Middle frontal gyrus (tissue), 1 donor: ENCODE measurements at regions not wholly inside any gene's neighbourhood (a gene's known extent, or its start where the extent isn't known, plus 50 kb on each side); places are given as distances from the start of the nearest gene placed in this dataset.
"Not testable (repeated sequence)": the region's sequence is repeated elsewhere in the genome, so short reads cannot be mapped to it uniquely, and the experiment has no call there.

Experiments
- DNase-seq: peaks from one replicate; pipeline ENCODE4 v3.0.0-alpha.2; 2015; ENCODE audit warnings: low spot score; ENCODE audit errors: extremely low spot score

DNA sequence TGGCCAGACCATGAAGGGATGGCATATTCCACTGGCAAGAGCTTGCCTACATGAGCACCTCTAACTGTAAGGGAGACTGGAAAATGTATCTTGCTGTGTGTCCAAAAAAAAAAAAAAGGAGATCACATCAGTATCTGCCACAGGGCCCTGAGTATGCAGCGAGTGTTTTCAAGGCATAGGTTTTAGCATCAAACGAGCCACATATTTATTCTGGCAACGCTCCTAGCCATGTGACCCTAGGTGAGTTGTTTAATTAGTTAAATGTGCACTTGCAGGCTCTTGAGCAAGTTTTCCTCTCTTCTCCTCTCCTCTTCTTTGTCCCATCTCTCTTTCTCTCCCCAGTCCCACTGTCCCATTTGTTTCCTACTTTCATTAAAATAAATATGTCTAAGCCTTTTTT, 428.7 kb upstream of the AKR1E2 start:
- no peak for DNase-seq

GRCh38 chr10:4396401-4397283, 429.4 kb upstream of the AKR1E2 start:
- DNase-seq, result no peak

- no peak for DNase-seq
Measured at GRCh38 chr10:4395731-4396130, 430.3 kb upstream of the AKR1E2 start.

DNA sequence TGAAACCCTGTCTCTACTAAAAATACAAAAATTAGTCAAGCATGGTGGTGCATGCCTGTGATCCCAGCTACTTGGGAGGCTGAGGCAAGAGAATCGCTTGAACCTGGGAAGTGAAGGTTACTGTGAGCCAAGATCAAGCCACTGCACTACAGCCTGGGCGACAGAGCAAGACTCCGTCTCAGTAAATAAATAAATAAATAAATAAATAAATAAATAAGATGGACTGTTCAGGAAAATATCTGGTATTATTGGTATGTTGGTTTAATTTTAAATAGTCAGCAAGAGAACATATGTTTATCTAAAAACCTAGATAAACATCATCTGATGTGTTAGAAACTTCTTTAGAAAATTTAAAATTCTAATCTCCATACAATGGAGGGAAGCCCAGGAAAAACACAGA, 431.6 kb upstream of the AKR1E2 start:
- DNase-seq, result not testable (repeated sequence)

DNA sequence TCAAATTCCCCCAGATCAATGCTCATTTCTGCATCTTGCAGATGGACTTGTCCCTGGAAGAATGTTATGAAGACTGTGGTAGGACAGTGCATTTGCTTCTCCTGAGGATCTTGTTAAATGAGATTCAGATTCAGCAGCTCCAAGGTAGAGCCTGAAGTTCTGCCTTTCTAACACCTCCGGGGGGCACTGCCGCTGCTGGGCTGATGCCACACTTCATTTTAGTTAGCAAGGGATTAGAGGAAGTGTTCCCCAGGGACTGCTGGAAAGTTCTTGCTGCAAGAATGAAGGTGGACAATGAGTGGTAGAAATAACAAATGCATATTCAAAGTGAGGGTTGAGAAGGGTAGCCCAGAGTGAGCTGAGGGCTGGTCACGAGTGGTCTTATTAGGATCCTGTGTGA, 434.3 kb upstream of the AKR1E2 start:
- DNase-seq, result no peak

DNA sequence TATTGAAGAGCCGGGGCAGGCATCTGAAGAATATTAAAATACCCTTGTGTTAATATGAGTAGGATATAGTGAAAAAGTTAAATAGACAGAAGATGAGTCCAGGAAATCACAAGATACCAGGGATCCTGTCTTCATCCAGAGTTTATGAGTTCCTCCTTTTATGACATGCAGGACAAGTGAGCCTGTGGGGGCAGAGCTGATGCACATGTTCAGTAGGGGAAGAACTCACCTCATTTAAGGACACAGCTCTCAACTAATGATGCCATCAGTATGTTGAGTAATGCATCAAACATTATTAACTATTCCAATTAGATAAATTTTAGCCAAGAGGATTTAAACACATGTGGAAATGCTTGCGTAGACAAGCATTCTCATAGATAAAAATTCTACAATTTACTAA, 435.8 kb upstream of the AKR1E2 start:
- no peak for DNase-seq

- no peak for DNase-seq
Measured at GRCh38 chr10:4385231-4385870, 440.7 kb upstream of the AKR1E2 start.

DNA sequence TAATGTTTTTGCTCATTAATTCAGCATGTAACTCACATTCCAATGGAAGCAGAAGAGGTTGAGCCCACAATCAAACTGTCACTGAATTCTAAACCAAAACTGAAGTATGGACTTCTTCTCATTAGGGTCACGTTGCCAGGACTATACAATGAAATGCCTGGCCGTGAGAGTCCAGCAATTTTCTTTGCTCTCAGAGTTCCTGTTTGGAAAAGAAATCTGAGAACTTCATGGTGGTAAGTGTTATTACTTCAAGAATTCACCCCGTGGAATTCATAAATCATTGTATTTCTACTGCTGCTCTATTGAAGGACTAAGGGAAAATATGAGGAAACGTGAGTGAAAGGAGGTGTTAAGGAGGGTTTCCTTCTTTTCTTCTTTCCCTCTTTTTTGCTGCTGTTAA, 441.8 kb upstream of the AKR1E2 start:
- DNase-seq, result no peak

DNA sequence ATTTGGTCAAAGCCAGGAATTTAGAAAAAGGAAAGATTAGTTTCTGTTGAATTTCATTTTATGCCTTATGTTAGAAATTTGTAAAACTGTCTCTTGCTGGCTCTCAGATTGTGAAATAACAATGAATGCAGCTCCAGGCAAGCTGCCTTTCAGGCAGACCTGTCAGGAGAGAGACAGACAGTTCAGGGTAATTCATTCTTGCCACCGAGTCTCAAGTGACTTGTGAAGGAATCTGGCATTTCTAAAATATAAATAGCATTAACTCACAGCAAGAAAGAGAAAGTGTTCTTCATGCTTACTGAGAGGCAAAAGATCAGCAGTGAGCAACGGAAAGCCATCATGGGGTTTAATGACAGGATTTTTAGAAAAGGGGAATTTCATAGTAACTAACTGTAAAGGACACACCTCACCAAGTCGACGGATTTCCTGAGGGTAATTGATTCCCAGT, 442.3 kb upstream of the AKR1E2 start:
- DNase-seq, result no peak

DNA sequence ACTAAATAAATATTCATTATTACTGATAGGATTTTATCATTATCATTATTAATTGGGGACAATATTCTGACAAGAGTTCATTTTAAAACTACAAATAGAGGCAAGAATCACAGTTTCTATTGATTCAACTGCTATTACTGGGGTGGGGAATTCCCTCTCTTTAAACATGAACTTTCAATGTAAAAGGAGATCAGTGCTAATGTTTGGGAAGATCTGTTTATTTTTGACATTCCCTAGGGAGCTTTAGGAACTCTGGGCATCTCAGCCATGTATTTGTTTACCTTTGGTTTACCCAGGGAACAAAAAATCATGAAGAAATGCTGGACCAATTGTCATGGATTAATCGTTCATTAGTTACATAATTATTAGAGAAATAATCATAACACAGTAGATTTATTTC, 443.2 kb upstream of the AKR1E2 start:
- no peak for DNase-seq

DNA sequence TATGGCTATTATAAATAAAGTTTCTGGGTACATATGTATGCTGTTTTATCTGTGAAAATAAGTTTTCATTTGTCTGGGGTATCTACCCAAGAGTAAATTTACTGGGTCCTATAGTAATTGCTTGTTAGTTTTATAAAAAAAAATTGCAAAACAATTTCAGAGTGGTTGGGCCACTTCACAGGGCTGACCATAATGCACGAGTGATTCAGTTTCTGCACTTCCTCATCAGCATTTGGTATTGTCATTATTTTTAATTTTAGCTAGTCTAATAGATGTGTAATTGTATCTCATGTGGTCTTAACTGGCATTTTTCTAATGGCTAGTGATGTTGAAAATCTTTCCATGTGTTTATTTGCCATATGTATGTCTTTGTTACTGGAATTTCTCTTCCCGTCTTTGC, 452.4 kb upstream of the AKR1E2 start:
- no peak for DNase-seq

- no peak for DNase-seq
Measured at GRCh38 chr10:4373098-4373497, 452.9 kb upstream of the AKR1E2 start.

GRCh38 chr10:4372601-4373000, 453.4 kb upstream of the AKR1E2 start:
- no peak for DNase-seq

- no peak for DNase-seq
Measured at GRCh38 chr10:4371691-4372295, 454.2 kb upstream of the AKR1E2 start.

DNA sequence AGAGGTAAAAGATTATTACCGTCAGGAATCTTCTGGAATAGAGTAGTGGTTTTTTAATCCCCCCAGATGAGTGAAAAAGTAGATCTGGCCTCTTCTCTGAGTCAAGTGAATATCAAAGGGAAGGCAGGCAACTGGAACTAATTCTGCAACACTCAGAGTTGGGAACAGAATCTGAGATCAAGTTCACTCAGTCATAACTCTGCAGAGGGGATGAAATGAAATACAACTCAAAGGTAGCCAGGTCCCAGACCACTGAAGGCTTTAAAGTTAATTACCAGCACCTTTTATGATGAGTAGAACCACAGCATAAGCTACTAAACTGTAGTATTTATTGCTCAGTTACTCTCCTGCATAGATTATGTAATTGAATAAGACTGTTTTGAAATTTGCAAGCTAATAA, 455.6 kb upstream of the AKR1E2 start:
- no peak for DNase-seq

- DNase-seq, result no peak
Measured at GRCh38 chr10:4361581-4361980, 464.4 kb upstream of the AKR1E2 start.

GRCh38 chr10:4359003-4359402, 467.0 kb upstream of the AKR1E2 start:
- no peak for DNase-seq

DNA sequence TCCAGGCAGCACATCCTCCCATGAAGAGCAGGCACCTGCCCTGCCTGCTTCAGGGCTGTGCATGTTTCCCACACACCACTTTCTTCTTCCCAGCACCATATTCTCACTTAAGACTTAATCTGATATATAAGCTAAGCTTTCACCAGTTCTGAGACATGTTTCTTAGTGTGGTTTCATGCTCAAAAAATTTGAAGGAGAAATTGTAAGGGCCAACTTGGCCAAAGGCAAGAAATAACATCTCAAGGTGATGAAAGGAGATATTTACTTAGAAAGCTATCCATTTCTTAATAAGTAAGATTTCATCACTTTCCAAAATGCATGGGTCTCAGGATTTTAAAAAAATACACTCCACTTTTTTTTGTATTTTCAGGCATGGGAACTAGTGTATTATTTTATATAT, 468.1 kb upstream of the AKR1E2 start:
- no peak for DNase-seq

GRCh38 chr10:4355350-4355749, 470.7 kb upstream of the AKR1E2 start:
- no peak for DNase-seq

GRCh38 chr10:4354382-4354812, 471.6 kb upstream of the AKR1E2 start:
- DNase-seq, result no peak

DNA sequence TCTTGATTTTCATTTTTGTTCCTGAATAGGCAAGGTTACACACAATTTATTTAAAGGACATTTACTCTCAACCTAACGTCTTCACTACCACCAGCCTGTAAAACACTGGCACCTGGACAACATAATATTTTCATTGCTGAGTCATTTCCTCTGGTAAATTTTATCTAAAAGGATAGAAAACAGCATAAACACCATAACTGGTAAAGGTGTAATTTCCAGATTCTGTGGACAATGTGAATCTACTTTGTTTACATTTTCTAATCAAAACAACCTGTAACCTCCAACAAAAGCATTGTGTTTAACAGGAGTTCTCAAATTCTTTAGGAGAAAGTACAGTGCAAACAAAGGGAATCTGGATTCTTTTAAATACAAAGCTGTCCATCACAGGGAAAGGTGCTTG, 472.0 kb upstream of the AKR1E2 start:
- no peak for DNase-seq

DNA sequence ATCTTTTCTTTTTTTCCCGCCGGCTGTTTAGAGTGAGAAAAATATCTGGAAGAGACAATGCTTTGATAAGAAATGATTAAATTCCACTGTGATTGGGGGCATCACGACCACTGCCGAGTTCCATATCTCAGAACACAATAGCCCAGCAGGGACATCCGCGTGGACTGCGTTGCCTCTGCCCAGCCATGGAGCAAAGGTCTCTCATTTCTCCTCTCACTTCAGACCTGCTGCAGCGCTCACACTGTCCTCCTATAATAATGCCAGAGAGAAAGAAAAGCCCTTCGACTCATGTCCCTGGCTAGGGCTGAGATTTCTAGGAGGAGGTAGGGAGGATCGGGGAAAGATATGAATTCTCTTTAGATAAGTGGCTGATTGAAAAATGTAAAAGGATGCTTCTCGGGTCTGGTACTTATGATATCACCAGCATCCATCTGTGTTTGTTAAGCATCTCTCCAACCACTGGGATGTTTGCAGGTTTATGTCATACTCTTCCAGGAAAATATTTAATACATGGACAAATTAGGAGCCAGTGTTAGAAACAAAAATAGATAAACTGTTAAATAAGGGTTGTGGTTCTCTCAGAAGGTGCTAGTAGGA, 472.9 kb upstream of the AKR1E2 start:
- no peak for DNase-seq
